ENCODE measurements at regions not wholly inside any gene's neighbourhood (a gene's known extent, or its start where the extent isn't known, plus 50 kb on each side); places are given as distances from the start of the nearest gene placed in this dataset.
A peak's percentile ranks its signal among the peaks of the same experiment; 100 is the strongest.
"Not testable (repeated sequence)": the region's sequence is repeated elsewhere in the genome, so short reads cannot be mapped to it uniquely, and the experiment has no call there.

DNA sequence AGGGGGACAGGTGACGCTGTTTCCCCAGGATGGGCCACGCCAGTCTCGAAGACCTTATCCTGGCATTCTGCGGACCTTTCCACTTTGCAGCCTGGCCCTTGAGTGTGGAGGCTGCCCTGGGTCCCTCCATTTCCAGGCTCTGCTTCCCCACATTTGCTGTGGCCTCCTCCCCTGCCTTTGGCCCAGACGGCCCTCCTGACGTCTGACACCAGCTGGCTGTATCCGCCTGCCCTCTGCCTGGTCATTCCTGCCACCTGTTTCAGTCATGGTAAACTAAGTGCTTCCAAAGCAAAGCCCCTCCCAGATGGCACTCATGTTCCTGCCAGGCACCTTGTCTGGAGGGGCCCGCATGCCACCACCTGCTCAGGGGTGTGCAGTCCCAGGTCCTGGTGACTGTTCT, 95.1 kb downstream of the ASB1 start:
- DNase-seq, result no peak

DNA sequence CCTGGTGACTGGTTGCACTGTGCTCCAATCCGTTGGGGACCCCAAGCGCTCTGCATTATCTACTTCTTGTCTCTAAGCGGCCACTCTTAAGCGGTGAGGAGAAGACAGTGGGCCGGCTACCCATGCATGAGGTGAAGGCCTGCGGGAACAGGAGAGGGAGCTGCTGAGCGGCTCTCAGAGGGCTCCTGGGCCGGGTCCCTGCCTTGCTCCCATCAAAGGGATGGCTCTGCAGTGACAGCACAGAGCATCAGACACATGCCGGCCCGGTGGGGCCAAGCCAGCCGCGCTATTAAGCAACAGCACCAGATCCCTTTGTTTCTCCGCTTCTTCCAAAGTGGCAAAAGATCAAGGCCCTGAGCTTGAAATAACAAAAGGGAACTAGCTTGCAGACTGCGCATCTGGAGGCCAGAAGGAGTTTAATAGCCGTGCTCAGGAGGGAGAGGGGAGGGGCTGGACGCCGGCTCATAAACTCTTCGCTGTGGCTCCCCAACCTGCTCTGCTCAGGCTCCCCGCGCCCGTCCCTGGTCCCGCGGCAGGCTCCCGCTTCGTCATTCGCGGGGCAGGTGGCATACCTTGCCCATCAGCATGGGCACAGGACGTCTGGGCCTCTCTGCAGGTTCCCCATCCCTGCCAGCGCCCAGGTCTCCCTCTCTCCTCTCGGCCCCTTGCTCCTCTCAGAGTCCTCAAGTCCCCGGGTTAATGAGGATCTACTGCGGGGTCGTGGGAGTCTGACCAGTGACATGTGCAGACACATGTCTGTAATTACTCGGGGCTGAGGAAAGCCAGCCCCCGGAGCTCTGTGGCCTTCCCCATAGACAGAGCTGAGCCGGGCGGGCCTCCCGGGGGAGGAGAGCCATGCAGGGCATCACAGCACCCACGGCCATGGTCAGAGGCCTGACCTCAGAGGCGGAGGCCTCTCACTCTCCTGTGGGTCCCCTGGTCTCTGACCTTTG, 96.7 kb downstream of the ASB1 start:
- peak; percentile 67 for DNase-seq

DNA sequence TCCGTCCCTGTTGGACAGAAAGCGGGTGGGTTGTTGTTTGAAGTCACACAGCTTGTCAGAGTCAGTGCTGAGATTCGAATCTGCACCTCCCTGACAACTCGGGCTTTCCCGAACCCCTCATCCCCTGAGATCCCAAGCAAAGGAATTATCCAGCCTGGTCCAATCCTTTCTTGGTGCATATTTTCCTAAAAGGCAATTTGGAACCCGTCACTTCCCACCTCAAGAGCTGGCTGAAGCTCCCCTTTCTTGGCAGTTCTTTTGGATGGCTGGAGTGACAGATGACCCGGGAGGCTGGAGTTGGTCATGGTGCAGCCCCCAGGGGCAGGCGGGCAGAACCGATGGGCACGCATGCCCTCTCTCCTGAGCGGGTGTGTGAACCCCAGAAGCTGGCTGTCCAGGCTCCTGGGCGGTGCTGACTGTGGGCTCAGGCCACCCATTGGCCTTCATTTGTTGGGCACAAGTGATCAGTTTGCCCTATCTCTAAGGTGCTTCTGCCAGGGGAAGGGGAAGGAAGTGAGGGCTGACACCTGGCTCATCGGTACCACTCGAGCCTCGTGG, 97.8 kb downstream of the ASB1 start:
- no peak for DNase-seq

DNA sequence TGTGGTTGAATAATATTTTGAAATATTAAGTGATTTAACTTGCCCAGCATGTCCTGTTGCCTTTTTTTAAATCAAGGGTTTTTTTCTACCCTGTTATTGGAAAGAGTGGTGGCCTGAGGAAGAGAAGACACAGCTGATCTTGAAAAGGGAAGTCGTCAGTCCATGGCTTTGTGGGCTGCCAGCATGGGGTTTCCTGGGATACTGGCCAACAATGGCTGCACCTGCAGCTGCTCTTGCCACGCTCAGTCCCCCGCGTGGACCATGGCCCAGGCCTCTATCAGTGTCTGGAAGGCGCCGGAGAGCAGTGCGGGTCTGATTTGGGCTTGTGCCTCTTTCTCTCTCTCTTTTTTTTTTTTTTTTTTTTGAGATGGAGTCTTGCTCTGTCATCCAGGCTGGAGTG, 99.3 kb downstream of the ASB1 start:
- DNase-seq, result peak; percentile 45

DNA sequence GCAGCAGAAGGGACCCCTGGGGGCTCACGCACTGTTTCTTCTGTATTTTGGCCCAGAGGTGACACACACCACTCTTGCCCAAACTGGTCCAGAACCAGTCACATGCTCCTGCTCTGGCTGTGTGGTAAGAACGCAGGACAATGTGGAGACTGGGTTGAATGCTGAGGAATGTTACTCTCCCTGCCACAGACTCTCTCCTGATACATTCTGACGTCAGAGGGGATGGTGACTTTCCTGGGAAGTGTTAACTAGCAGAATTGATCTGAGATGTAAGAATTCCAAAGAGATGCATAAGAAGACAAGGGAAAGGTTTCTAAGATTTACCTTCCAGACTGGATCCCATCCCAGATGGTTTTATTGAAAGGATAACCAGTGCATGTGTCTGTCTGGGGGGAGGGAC, 100.8 kb downstream of the ASB1 start:
- no peak for DNase-seq

DNA sequence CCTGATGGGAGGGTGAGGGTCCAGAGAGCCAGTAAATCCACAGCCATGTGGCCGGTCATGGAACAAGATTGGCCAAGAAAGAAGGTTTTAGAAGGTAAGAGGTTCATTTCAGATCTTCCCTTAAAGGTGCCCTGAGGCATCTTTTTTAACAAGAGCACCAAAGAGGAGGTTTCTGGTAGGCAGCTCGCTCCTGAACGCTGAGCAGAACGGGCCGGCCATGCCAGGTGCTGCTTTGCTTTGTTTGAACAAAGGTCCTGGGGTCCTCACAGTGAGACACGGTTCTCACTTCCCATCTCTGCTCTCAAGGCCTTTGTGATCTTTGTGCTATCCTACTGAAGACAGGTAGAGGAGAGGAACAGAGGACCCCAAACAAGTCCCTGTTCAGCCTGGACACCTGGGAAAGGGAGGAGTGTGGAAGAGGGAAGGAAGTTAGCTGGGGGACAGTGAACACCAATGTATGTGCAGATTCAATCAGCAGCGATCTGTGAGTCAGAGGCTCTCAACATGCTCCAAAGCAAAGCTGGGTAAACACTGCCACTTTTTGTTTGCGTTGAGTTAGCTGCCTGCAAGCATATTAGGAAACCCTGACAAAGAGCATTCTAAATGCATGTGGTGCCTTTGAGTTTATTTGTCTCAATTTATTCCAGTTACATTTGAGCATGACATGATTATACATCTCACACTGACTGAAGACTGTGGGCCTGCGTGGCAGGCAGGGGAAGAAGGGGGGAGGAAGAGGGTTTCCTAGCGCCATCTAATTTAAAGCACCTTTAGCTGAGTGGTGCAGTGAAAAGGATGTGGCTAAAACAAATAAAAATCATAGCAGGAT, 102.4 kb downstream of the ASB1 start:
- no peak for DNase-seq

DNA sequence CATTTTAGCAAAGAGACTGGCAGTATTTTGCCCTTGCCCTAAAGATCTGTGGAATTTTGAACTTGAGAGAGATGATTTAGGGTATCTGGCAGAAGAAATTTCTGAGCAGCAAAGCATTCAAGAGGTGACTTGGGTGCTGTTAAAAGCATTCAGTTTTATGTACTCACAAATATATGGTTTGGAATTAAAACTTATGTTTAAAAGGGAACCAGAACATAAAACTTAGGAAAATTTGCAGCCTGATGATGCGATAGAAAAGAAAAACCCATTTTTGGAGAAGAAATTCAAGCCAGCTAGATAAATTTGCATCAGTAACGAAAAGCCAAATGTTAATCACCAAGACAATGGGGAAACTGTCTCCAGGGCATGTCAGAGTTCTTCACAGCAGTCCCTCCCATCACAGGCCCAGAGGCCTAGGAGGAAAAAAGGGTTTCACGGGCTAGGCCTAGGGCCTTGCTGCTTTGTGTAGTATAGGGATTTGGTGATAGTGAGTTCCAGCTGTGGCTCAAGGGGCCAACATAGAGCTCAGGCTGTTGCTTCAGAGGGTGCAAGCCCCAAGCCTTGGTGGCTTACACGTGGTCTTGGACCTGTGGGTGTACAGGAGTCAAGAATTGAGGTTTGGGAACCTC, 104.4 kb downstream of the ASB1 start:
- DNase-seq, result not testable (repeated sequence)

DNA sequence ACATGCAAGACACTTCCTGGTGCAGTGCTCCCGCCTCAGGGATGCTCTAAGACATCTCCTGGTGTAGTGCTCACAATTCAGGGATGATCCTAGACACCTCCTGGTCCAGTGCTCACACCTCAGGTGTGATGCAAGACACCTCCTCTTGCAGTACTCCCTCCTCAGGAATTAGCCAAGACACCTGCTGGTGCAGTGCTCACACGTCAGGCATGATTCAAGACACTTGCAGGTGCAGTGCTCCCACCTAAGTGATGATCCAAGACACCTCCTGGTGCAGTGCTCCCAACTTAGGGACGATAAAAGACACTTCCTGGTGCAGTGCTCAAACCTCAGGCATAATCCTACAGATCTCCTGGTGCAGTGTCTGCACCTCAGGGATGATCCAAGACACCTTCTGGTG, 117.0 kb downstream of the ASB1 start:
- not testable (repeated sequence) for DNase-seq

DNA sequence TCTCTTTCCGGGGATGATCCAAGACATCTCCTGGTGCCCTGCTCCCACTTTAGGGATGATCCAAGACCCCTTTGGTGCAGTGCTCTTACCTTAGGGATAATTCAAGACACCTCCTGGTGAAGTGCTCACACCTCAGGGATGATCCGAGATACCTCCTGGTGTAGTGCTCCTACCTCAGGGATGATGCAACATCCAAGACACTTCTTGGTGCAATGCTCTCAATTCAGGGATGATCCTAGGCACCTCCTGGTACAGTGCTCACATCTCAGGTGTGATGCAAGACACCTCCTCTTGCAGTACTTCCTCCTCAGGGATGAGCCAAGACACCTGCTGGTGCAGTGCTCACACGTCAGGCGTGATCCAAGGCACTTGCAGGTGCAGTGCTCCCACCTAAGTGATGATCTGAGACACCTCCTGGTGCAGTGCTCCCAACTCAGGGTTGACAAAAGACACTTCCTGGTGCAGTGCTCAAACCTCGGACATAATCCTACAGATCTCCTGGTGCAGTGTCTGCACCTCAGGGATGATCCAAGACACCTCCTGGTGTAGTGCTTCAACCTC, 122.3 kb downstream of the ASB1 start:
- no peak for DNase-seq

DNA sequence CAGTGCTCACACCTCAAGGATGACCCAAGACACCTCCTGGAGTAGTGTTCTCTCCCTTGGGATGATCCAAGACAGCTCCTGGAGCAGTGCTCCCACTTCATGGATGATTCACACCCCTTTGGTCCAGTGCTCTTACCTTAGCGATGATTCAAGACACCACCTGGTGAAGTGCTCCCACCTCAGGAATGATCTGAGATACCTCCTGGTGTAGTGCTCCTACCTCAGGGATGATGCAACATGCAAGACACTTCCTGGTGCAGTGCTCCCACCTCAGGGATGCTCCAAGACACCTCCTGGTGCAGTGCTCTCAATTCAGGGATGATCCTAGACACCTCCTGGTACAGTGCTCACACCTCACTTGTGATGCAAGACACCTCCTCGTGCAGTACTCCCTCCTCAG, 123.1 kb downstream of the ASB1 start:
- no peak for DNase-seq

DNA sequence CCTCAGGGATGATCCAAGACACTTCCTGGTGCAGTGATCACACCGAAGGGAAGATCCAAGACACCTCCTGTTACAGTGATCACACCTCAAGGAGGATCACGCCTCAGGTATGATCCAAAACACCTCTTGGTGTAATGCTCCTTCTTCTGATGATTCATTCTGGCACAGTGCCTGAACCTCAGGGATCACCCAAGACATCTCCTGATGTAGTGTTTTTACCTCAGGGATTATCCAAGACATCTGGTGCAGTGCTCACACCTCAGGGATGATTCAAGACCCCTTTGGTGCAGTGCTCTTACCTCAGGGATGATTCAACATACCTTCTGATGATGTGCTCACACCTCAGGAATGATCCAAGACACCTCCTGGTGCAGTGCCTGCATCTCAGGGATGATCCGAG, 124.4 kb downstream of the ASB1 start:
- DNase-seq, result no peak

DNA sequence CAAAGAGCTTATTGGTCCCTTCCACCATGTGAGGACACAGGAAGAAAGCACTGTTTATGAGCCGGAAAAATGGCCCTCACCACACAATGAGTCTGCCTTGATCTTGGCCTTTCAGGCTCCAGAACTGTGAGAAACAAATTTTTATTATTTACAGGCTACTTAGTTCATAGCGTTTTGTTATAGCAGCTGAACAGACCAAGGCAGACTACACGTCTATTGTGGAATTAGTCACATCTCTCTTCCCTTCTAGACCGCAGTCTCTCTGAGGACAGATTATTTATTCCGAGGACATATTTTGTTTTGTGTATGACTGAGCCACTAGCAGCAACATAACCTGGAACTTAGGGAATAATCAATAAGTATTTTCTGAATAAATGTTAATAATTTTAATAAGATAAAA, 125.5 kb downstream of the ASB1 start:
- no peak for DNase-seq

DNA sequence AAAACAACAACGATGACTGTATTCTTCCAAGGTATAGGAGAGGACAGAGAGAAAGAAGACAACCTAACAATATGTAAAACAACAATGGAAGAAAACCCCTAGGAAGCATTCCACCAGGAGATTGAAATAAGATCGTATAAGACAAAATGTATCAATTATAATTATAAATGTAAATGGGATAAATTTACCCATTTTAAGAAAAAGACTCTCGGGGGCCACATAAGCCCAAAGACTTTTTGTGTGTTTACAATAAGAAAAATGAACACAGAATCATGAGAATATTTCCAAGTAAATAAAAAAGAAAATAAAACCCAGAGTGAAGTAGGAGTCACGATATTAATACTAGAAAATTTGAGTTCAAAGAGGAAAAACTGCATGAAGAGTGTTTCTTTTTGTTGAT, 126.4 kb downstream of the ASB1 start:
- no peak for DNase-seq

DNA sequence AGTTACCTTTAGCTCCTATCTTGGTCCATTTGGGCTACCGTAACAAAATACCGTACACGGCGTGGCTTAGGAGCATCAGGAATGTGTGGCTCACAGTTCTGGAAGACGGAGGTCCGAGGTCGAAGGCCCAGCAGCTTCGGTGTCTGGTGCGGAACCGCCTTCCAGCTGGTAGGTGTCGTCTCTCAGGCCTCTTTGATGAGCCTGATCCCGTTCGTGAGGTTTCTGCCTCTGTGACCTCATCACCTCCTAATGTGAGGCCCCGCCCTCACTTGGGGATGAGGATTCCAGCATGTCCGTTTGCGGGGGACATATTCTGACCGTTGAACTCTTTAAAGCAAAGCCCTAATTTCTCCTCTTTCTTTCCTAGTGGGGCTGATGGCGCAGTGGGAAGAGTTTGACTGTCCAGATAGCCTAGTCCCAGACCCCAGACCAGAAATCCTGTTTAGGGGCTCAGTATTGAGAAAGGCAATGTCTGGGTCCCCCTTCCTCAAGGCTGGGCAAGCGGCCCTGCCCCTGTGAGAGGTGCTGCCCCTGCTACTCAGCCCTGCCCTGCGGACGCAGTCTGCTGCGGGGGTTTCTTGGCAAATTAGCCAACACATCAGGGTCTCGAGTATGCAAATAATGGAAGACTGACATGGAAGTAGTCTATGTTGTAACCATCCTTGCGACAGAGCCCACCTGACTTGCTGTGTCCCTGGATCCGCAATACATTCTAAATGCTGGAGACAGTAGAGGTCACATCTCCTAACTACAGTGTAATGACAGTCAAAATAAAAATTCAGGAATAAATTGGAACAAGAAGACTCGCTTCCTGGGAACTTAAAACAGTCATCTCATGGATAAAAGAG, 128.0 kb downstream of the ASB1 start:
- DNase-seq, result no peak

DNA sequence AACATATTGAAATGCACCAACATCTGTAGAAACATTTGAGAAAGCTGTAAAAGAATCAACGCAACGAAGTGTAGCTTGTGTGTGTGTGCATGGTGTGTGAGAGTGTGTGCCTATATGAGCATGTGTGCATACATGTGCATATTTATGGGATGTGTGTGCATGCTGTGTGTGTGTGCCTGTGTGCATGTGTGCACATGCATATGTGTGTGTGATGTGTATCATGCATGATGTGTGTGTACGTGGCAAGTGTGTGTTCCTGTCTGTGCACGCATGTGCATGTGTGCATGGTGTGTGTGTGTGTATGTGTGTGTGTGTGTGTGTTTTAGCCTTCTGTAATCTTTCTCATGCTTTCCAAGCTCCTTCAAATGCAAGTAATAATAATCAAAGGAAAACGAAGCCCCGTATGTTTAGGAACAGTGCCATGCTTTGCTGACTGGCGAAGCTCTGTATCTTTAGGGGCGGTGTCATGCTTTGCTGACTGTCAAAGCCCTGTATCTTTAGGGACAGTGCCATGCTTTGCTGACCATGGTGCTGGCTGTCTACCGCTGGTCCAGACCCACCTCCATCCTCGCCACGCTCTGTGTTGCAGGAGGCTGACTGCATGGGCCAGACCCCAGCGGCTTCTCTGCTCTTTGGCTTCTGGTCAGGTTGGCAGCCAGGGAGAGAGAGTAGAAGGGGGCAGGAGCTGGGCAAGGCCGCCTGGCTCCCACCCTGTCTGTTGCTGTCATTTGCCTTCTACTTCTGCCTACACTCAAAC, 129.2 kb downstream of the ASB1 start:
- DNase-seq, result no peak

DNA sequence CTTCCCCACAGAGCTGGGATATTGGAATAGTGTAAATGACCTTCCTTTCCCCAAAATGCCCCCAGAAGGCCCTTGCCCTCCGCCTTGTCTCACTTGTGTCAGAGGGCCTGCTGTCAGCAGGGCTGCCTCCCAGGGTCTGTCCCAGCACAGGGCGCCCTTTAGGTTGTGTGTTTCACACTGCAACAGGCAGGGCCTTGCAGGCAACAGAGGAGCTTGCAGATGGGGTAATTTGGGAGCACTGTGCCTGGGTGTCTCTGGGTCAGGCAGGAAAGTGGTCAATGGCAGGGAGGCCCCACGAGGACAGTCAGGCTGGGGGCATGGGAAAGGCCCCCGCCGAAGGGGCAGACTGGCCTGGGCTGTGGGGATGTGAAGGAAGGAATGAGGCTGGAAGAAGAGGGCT, 130.7 kb downstream of the ASB1 start:
- no peak for DNase-seq

DNA sequence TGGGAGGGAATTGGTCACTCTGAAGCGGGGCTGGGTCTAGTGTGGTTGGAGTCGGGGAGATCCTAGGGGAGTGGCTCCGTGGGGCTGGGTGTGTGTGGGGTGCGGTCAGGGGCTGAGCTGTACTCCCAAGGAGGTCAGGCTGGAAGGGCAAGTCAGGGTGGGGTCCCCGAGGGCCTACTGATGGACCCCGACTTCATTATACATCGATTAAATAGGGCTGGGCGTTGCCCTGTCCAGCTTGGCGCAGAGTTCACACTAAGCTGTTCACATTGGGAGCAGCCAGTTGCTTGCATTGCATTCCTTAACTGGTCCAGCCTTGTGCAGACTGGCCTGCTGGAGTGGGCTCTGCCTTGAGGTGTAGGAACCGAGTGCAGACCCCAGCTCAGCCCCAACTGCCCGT, 131.2 kb downstream of the ASB1 start:
- no peak for DNase-seq

DNA sequence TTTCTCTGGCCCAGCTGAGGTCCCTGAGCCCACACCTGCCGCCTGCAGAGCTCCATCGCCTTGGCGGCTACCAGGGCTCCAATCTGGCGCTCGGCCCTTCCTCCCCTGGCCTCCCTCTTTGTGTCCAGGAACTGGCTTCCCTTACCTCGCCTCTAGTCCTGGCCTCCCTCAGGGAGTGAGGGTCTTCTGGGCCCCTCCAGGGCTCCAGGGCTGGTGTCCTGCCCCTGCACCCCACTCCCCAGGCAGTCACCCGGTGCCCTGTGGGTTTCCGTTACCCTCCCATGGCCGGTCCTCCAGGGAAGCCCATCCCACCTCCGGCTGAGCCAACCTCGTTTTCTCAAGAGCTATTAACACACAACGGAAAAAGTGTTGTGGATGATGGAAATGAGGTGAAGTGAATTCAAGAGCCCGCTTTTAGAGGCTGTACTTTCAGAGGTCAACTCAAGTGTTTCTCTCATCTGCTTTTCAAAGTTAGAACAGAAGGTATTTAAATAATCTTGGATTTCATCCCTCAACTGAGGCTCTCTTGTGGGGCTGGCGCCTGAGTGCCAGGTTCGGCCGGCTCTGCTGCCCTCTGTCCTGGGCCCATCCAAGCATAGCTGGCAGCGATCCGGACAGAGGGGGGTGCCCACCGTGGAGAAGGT, 131.9 kb downstream of the ASB1 start:
- no peak for DNase-seq

DNA sequence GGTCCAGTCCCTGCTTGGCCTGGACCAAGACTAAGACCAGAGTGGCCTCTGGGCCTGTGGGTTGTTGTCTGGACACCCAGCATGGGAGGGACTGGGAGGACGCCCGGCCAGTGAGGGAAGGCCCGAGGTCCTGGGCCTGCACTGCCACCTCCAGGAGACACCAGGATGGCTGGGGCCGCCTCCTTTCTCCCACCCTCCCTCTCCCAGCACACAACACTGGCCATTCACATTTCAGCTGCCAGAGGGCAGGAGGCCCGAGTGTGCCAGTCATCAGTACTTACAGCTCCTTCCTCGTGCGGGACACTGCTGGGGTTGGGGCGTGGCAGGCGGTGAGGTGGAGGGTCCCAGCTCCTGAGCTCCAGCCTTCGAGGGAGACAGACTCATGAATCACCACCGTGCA, 133.5 kb downstream of the ASB1 start:
- no peak for DNase-seq

DNA sequence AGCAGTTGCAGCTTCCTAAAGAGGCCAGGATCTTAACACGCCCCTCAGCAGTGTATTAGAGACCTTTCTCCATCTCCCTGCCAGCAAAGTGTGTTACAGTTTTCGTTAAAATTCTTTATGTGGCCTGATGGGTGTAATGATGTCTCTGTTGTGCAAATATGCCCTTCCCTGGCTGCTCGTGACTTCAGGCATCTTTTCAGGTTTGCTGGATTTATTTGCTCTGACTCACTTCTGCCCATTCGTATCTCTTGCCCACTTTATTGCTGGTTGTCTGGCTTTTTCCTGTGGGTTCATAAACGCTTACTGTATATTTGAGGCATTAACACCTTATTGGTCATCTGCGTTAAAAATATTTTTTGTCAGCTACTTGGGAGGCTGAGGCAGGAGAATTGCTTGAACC, 134.5 kb downstream of the ASB1 start:
- no peak for DNase-seq

DNA sequence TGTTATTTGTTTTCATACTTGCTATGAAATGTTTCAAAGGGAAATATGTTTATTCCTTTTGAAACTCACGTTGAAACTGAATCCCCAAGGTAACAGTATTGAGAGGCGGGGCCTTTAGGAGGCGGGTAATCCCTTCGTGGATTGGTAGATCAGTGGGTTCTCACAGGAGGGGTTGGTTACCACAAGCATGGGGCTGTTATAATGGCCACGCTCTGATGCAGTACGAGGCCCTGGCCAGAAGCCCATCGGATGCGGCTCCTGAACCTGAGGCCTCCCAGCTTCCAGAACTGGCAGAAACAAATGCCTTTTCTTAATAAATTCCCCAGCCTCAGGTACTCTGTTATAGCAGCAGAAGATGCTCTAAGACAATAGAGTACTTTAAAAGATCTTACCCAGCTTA, 135.7 kb downstream of the ASB1 start:
- peak; percentile 10 for DNase-seq
